GM19467 (cell line): ENCODE measurements at regions not wholly inside any gene's neighbourhood (a gene's known extent, or its start where the extent isn't known, plus 50 kb on each side); places are given as distances from the start of the nearest gene placed in this dataset.
"Not testable (repeated sequence)": the region's sequence is repeated elsewhere in the genome, so short reads cannot be mapped to it uniquely, and the experiment has no call there.

Experiments used
- ATAC-seq: cut with Tn5 transposase; IDR thresholded peaks from one replicate; pipeline ENCODE4 v1.9.1; 2021; ENCODE audit warnings: mild to moderate bottlenecking, moderate library complexity; ENCODE audit not compliant: unreplicated experiment

DNA sequence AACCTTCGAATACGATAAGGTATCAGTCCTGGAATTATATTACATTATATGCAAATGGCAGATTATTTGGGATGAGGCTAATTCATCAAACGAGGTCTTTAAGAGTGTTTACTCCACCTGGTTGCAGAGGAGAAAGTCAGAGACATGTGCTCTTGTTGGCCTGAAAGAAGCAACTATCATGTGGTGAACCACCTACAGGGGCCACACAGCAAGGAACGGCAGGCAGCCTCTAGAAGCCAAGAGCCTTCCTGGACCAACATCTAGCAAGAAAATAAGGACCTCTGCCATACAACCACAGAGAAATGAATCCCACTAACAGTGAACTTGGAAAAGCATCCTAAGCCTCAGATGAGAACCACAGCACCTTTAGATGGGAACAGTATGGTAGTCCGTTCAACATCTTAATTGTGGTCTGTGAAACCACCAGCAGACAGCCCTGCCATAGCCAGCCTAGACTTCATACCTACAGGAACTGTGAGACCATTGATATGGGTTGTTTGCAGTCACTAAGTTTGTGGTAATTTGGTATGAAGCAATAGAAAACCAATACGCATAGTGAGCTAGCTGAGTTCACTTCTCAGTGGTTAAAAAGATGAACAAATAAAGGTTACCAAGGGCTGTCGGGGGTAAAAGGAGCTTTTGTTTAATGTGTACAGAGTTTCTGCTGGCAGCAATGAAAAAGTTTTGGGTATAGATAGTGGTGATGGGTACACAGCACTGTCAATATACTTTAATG, 345.7 kb upstream of the RUNX1 start:
- ATAC-seq, result no peak

DNA sequence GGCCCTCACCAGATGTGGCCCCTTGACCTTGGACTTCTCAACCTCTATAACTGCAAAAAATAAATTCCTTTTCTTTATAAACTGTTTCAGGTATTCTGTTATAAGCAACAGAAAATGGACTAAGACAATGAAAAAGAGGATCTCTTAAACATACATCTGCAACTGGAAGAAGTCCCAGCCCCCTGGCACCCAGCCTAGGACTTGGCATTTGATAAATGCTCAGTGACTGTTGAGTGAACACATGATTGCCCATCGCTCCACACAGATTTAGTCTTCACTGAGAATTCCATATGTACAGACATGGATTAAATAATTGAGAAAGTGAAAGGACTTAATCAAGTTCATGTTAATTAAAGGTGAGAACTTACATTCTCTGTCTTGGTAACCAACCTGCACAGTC, 344.9 kb upstream of the RUNX1 start:
- ATAC-seq, result no peak

DNA sequence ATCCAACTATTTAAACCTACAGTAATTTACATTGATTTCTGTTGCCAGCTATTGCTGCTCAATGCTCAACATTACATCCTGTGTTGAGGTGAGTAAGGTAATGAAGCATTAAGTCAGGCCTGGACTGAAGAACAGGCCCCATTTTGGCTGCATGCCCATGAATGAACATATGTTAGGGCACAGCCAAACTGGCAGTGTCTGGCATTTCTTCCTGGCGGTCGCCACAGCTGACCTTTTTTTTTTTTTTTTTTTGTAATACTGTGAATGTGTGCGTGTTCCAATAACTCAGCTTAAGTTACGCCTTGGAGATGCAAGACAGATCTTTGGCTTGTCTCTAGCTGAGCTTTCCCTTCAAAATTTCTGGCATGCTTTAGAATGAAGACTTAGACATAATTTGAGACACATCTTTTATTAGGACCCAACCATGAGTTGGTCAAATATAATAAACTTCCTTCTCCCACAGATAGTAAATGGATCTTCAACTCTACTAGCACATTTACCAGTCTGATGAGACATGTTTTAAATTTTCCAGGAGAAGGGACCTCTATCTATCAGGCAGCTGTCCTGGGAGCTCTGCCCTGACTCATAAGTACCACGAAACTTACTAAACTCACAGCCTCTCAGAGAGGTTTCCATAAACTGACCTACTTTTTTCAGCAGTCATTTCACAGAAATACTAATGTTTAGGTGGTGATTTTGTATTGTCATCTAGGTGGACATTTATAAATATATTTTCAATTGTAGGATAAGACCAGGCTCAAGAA, 341.1 kb upstream of the RUNX1 start:
- ATAC-seq, result no peak

DNA sequence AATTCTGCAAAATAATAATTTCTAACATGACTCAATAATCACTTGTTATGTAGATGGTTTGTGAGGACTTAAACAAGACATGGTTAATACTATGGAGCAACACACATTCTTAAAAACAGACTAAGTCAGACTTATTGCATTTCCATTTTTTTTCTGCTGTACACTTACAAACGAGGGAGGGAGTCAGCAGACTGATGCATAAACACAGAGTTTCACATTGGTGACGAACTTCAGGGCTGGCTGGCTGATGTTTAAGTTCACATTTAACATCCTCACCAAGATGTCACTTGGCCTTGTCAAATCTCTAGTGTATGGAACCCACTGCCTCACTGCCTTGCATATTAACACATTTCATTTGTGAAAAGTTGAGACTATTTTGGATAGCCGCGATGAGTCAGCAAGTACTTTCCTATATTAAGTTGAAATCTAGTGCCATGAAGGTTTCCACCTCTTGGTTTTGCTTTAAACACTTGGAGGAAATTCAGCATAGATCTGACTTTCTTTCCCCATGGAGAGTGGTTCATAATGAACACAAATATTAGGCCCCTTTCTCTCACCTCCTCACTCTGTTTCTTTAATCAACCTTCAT, 337.5 kb upstream of the RUNX1 start:
- ATAC-seq, result no peak

DNA sequence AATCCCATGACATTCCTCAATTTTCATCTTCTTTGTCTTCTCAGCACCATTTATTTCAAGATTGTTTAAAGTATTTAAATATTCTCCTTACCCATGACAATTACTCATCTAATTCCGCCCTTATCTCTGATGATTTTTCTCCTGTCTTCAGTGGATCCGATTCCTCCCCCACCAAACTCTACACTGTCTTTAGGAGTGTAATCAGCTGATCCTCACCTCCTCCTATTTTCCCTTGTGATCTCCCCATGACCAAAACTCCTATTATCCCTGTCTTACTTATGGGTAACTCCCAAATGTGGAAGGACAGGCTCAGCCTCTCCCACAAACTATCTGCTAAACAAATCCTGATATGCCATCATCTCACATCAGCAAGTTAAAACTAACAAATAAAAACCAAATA, 335.3 kb upstream of the RUNX1 start:
- ATAC-seq, result no peak

DNA sequence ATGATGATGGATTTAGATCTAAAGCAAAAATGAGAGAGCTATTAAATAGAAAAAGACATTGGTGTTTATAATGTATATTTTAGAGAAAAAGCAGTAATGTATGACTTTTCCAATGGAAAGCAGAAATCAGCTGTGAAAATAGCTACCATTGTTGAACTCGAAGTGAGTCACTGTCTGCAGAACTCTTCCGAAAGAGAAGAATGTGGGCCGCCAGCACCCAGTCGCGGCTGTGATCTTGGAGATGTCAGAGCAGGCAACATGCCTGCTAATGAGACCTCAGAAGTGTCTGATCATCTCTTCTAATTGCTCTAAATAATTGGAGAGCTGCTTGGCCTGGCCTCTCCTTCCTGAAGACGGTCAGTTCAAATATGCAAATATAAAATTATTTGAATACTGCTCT, 333.6 kb upstream of the RUNX1 start:
- ATAC-seq, result no peak

DNA sequence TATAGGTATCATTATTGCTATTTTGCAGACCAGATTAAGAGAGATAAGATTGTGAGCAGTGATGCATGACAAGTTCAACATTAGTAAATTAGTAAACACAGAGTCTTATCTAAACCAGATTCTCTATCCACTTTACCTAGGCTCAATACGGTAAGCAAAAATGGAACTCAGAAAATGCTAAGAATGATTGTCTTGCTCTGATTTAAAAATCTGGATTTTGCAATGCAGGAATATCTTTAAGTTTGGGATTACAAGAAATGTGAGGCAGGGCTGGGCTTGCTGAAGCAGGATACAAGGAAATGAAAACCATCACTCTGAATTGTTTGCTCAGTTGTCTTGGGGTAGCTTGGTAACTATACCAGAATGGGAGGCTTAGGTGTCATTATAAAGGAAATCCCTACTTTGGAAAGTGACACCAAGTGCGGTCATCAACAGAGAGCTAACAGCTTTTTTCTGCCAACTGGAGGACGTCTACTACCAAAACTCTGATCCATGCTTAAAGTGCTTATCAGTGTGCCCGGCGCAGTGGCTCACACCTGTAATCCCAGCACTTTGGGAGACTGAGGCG, 332.7 kb upstream of the RUNX1 start:
- ATAC-seq, result no peak

DNA sequence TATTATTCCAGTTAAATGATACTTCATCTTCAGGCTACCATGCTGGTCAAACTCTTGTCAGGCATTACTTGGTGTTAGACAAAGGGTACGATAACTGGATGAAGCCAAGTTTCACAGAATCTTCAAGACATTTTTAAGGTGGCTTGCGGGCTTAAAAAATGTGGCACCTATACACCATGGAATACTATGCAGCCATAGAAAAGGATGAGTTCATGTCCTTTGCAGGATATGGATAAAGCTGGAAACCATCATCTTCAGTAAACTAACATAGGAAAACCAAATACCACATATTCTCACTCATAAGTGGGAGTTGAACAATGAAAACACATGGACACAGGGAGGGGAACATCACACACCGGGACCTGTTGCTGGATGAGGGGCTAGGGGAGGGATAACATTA, 331.2 kb upstream of the RUNX1 start:
- not testable (repeated sequence) for ATAC-seq

DNA sequence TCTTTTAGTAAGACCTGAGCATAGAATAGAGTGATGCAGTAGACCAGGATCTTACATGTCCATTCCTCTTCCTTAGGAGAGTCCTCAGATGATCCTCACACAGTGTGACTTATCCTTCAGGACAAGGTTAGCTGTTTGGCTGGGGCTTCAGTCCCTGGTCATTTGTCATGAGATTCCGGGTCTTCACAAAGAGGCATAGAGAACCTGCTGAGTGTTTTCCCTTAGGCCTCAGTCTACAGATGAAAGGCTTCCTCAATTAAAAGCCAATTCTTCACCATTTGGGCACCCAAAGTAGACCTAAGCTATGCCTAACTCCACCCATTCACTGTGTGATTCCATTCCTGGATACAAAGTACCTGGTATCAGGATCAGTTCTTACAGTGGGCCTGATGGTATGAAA, 329.8 kb upstream of the RUNX1 start:
- no peak for ATAC-seq

DNA sequence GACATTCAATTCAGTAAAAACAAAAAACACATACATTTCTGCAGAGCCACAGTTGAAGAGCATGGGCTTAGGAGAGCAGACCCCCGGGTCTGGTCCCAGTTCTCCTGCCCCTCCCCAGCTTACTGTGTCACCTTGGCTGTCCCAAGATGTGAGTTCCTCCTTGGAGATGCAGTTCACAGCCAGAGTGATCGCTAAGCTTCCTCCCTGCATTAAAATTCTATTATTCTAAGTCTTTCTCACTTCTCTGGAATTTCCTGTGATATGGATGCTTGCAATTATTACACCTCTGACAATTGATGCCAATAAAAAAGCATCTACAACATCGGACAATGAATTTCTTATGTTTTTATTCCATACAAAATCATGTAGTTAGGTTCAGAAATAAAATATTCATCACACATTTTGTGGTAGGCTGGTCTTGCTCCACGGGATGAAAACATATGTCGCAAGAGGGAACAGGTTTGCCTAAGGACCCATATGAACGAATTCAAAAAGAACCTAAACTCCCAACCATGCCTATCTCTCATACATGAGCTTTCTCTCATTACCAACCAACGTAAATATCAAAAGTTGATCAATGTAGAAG, 328.5 kb upstream of the RUNX1 start:
- ATAC-seq, result no peak

DNA sequence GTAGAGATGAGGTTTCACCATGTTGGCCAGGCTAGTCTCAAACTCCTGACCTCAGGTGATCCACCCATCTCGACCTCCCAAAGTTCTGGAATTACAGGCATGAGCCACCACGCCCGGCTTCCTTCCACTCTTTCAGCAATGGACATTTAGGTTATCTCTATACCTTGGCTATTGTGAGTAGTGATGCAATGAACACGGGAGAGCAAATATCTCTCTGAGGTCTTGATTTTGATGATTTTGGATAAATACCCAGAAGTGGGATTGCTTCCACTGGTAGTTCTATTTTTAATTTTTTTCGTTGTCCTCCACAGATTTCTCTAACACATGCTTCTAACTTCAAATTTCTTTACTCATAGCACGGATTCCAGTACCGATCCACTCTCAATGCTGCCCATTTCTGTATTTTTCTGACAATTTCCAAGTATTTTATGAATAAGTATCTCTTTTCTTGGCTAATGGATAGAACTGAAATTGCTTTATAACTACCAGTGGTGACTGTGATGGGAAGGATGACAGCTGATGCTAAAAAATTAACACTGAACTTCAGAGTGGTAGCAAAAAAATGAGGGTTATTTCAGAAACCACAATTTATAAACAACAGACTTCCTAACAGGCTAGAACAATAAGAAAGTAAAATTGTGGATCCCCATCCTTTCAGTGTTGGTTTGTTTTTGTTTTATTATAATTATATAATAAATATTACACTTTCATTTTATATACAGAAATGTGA, 327.5 kb upstream of the RUNX1 start:
- no peak for ATAC-seq

DNA sequence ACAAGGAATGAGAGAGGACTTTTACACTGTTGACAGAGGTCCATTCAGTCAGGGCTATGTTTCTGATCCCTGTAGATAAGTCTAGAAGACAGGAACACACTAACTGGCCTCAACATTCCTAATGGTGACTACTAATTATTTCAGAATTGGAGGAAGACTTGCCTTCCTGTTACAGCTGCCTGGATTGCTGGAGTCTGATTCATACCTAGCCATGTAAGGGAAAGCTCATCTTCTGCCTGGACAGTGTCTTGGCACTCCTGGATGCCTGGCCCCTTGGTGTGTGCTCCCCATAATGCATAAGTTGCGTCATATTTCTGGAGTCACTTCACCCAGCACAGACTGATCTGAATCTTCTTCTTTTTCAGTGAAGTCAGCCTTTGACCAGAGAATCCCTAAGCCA, 326.0 kb upstream of the RUNX1 start:
- no peak for ATAC-seq

DNA sequence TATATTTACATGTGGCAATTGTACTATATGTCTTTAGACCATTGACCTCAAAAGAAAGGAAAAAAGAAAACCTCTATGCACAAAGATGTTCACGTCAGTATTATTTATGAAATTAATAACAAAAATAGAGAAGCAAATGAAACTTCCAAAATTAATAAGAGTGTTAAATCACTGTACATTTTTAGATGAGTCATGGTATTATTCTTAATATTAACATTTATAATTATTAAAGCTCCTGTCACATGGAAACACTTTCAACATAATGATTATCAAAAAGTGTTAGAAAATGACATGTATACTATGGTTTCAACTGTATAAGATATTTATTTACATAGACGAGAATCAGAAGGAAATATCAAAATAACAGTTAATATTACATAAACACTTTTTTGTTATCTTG, 324.9 kb upstream of the RUNX1 start:
- no peak for ATAC-seq

DNA sequence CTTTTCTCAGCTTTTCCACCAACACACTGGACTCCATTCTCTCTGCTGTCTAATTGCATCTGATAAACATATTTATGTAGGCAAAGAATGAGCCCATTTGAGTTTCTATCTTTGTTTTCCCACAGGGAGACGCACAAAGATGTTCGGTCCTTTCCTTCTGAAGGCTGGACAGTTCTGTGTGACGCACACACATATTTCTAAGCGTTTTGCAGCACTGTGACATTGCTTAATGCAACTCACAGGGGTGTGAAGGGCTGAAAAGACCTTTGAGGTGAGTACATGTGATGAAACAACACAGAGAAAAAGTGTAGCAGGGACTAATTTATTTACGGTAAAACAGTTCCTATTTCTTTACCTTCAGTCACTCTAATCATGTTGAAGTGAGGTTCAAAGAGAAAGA, 323.1 kb upstream of the RUNX1 start:
- ATAC-seq, result no peak

DNA sequence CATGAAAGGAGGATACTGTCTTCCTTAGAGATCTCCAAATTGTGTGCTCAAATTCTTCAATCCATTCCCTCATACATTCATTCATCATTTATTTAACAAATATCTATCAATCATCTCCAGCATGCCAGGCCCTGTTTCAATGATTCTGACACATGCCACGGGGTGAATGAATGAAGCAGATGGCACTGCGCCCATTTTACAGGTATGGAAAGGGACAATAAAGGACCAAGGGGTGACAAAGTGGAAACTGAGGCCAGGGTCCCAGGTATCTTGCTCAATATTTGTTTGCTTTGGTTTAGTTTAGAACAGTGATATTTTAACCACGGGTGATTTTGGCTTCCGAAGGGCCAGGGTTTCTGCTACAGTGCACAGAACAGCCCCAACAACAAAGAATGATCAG, 321.6 kb upstream of the RUNX1 start:
- ATAC-seq, result no peak

DNA sequence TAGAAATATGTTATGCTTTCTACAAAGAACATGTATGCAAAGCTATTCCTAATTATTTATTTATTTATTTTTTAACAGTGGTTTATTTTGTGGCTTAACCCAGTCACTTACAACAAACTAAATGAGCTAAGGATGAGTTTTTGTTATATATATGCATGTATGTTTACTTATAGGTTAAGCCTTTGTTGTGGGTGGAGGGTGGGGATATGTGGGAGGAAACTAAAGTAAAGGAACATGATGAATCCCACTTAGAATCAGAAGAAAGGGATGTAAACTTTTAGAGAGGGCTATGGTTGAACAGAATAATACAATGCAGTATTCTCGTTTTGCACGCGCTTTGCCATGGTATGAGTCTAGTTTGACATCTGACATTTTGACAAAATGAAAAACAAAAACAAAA, 321.0 kb upstream of the RUNX1 start:
- no peak for ATAC-seq

DNA sequence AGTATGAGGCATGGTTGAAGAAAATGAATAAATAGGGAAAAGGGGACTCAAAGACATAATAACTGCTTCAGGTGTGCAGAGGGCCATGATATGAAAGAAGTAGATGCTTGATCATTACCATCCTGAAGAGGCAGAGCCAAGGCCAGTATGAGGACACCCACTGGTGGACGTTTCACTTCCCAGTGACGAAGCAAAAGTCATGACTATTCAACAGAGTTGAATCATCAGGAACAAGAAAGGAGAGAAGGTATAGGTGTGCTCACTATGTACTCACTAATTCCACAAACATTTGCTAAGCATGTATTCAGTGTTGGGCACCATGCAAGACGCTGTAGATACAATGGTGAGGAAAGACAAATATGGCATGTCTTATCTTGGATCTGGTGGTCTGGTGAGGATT, 319.2 kb upstream of the RUNX1 start:
- no peak for ATAC-seq

DNA sequence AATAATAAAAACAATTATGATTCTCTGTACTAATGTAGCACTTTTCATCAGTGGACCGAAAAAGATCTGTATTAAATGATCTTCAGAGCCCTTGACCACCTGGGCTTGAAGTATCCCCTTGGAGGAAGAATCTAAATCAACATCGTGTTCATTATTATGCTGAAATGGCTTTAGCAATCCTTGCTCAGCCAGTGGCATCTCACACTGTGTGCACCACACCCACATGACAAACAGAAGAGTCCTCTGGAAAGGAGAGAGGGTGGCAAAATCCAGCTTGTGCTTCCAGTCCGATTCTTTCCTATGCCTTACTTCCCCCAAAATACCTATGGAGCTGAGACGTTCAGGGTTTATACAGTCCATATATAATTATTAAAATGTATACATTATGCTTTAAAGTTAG, 318.5 kb upstream of the RUNX1 start:
- no peak for ATAC-seq

DNA sequence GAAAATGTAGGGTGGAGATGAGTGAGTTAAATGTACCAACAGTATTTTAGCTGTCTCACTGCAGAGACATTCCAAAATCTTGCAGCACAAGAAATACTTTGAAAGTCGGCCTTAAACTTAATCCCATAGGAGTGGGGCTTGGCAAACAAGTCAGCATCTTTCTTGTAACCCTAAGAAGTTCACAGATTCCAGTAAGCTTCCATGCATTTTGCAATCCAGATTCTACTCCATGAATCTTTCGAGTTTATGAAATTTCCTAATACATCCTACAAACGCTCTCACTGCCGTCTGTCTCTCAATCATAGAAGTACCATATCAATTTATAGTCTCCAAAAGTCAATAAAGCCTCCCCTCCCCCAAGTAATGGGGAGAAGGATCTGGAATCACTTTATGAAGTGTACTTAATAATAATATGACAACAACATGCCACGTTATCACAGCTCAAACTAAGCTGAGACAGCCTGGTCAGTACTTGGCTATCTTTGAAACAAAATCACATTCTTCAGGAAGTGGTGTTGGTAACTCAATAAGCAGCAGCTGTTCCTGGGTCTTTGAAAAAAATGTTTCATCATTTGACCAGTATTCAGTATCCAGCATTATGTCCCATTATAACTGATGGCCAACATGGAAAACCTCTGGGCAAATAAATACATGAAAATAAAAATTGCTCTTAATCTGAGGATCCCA, 317.4 kb upstream of the RUNX1 start:
- ATAC-seq, result no peak

DNA sequence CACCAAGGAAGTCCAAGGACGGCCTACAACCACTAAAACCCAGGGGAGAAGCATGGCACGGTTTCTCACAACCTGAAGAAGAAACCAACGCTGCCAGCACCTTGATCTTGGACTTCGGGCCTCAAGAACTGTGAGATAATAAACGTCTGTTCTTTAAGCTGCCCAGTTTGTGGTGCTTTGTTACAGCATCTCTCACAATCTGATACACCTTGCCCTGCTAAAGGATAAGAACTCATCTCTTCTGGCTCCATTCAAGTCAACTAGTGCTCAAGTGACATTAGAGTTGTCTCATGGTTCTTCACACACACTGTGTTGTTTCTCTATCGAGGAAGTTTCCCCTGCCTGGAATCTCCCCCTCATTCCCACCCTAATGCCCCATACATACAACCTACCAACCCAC, 314.4 kb upstream of the RUNX1 start:
- ATAC-seq, result no peak
